A673 (cell line): ENCODE measurements at regions not wholly inside any gene's neighbourhood (a gene's known extent, or its start where the extent isn't known, plus 50 kb on each side); places are given as distances from the start of the nearest gene placed in this dataset.

Experiments
- BruUV-seq: library from RNA; stranded (reverse); fragments of 400-500 nt; replicated peaks from 2 replicates; lab custom pipeline; 2021; lab: Mats Ljungman, UMichigan
- CTCF ChIA-PET: fragments of 300-600 bp; sonication (Branson Sonifier 250); formaldehyde crosslinking; loops from one replicate; lab custom pipeline; 2022; ENCODE audit warnings: antibody characterized with exemption; lab: Charles Lee
- POLR2A ChIA-PET: fragments of 300-600 bp; sonication (Branson Sonifier 250); formaldehyde crosslinking; loops from one replicate; lab custom pipeline; 2022; ENCODE audit warnings: antibody characterized with exemption; ENCODE audit not compliant: low non-redundant PET; lab: Charles Lee
- DNase-seq: peaks from one replicate; pipeline ENCODE4 v3.0.0-alpha.2; 2015; ENCODE audit warnings: low spot score
- H3K27ac ChIP-seq: fragments of 200-600 bp; sonication (generic); 2 replicates; pipeline ENCODE4 v1.5.1; 2016; ENCODE audit warnings: mixed run types, low read depth, mild to moderate bottlenecking, mixed read lengths, antibody characterized with exemption, low read length; ENCODE audit not compliant: poor library complexity, severe bottlenecking
- H3K27me3 ChIP-seq: fragments of 200-600 bp; sonication (generic); replicated peaks from 2 replicates; pipeline ENCODE4 v1.6.1; 2017; ENCODE audit warnings: mixed run types, low read depth, mild to moderate bottlenecking, mixed read lengths, antibody characterized with exemption, low read length; ENCODE audit not compliant: insufficient read depth, poor library complexity
- H3K36me3 ChIP-seq: fragments of 200-600 bp; sonication (generic); 2 replicates; pipeline ENCODE4 v1.6.1; 2016; ENCODE audit warnings: mixed run types, mild to moderate bottlenecking, mixed read lengths, antibody characterized with exemption, low read length; ENCODE audit not compliant: insufficient read depth, poor library complexity, severe bottlenecking
- H3K4me1 ChIP-seq: fragments of 200-600 bp; sonication (generic); 2 replicates; pipeline ENCODE4 v1.6.1; 2017; ENCODE audit warnings: mixed run types, mild to moderate bottlenecking, mixed read lengths, antibody characterized with exemption, low read length; ENCODE audit not compliant: insufficient read depth, poor library complexity, severe bottlenecking
- H3K4me3 ChIP-seq: fragments of 200-600 bp; sonication (generic); 2 replicates; pipeline ENCODE4 v1.5.1; 2016; ENCODE audit warnings: low read depth, mixed run types, mild to moderate bottlenecking, mixed read lengths, low read length; ENCODE audit not compliant: poor library complexity, severe bottlenecking
- H3K9me3 ChIP-seq: fragments of 200-600 bp; sonication (generic); 2 replicates; pipeline ENCODE4 v1.6.1; 2016; ENCODE audit warnings: mixed run types, low read depth, mild to moderate bottlenecking, mixed read lengths, antibody characterized with exemption, low read length; ENCODE audit not compliant: poor library complexity, severe bottlenecking
- CTCF ChIP-seq: fragments of 300-800, 200-600 bp; sonication (generic); conservative IDR thresholded peaks from 2 replicates; pipeline ENCODE4 v1.5.1; 2017; ENCODE audit warnings: low read depth, mild to moderate bottlenecking, antibody characterized with exemption, low read length, moderate library complexity, mixed read lengths
- EZH2 ChIP-seq: fragments of 200-600 bp; sonication (generic); IDR thresholded peaks from 2 replicates; pipeline ENCODE4 v1.6.1; 2017; ENCODE audit warnings: borderline replicate concordance, low read depth, mild to moderate bottlenecking, mixed read lengths, antibody characterized with exemption, low read length; ENCODE audit not compliant: poor library complexity, severe bottlenecking
- intact Hi-C: fragments of 100-400 bp; cut with micrococcal nuclease; formaldehyde crosslinking; loops from one replicate; pipeline ENCODE4 v1.10.0; 2022; ENCODE audit not compliant: unreplicated experiment

- no TSS peak for BruUV-seq
- no peak for DNase-seq
- H3K9me3 ChIP-seq: no peaks in the 10 kb centered on the region
- H3K36me3 ChIP-seq: no peaks in the 10 kb centered on the region
- H3K27me3 ChIP-seq: no peaks in the 10 kb centered on the region
- no peak overlapping the region for H3K27ac ChIP-seq
- TF ChIP-seq EZH2: no peak
- ChIA-PET CTCF (no interaction called here), POLR2A (no interaction called here)
- no peaks in the 10 kb centered on the region for H3K4me1 ChIP-seq
- intact Hi-C loops: no loop called here
- no peak overlapping the region for H3K4me3 ChIP-seq
These were observed 705.4 kb upstream of the PTBP2 start for GRCh38 chr1:96016219-96016618.

GRCh38 chr1:96020378-96020777 is 701.2 kb upstream of the PTBP2 start:
- Histone ChIP-seq H3K27me3 (no peaks in the 10 kb centered on the region), H3K9me3 (no peaks in the 10 kb centered on the region), H3K27ac (no peak overlapping the region), H3K4me3 (no peak overlapping the region), H3K36me3 (no peaks in the 10 kb centered on the region), H3K4me1 (no peaks in the 10 kb centered on the region)
- TF ChIP-seq EZH2 (no peak), CTCF (no peak)
- BruUV-seq: no TSS peak
- no peak for DNase-seq
- intact Hi-C loops: no loop called here
- POLR2A ChIA-PET: no interaction called here
- CTCF ChIA-PET: no interaction called here

- TF ChIP-seq CTCF (no peak), EZH2 (no peak)
- POLR2A ChIA-PET: no interaction called here
- Histone ChIP-seq H3K4me1 (no peaks in the 10 kb centered on the region), H3K27me3 (no peaks in the 10 kb centered on the region), H3K9me3 (no peaks in the 10 kb centered on the region), H3K4me3 (no peak overlapping the region), H3K27ac (no peak overlapping the region), H3K36me3 (no peaks in the 10 kb centered on the region)
- CTCF ChIA-PET: no interaction called here
- intact Hi-C loops: no loop called here
- no peak for DNase-seq
- BruUV-seq: no TSS peak
These were observed 696.5 kb upstream of the PTBP2 start for GRCh38 chr1:96025062-96025461.

GRCh38 chr1:96028071-96028470 is 693.5 kb upstream of the PTBP2 start:
- ChIA-PET POLR2A (no interaction called here), CTCF (no interaction called here)
- TF ChIP-seq EZH2 (no peak), CTCF (no peak)
- BruUV-seq: no TSS peak
- intact Hi-C loops: no loop called here
- no peaks in the 10 kb centered on the region for H3K9me3 ChIP-seq
- no peak overlapping the region for H3K27ac ChIP-seq
- H3K4me3 ChIP-seq: no peak overlapping the region
- H3K36me3 ChIP-seq: no peaks in the 10 kb centered on the region
- DNase-seq: no peak
- no peaks in the 10 kb centered on the region for H3K4me1 ChIP-seq
- H3K27me3 ChIP-seq: no peaks in the 10 kb centered on the region
